ENCODE measurements at regions not wholly inside any gene's neighbourhood (a gene's known extent, or its start where the extent isn't known, plus 50 kb on each side); places are given as distances from the start of the nearest gene placed in this dataset.

- no peaks in the 10 kb centered on the region for H3K4me1 ChIP-seq (ENCODE audit: low read depth)
- no peak for DNase-seq (ENCODE audit: low read depth in 1 of 2, low spot score in 1 of 2)
- H3K27ac ChIP-seq = no peak overlapping the region
- no peaks in the 10 kb centered on the region for H3K9me3 ChIP-seq (ENCODE audit: low read depth)
- peaks cover 9% of the 10 kb centered on the region for H3K27me3 ChIP-seq
- TF ChIP-seq CTCF (IDR thresholded peaks at IDR 0.05; ENCODE audit: low read depth, low read length) = no peak
- no peak overlapping the region for H3K4me3 ChIP-seq
- H3K36me3 ChIP-seq = no peaks in the 10 kb centered on the region
Measured at GRCh38 chr11:32013603-32014002, 77.3 kb upstream of the RCN1 start.

GRCh38 chr11:32012049-32012448, 78.8 kb upstream of the RCN1 start:
- H3K4me3 ChIP-seq = no peak overlapping the region
- no peak for DNase-seq (ENCODE audit: low read depth in 1 of 2, low spot score in 1 of 2)
- H3K27ac ChIP-seq = no peak overlapping the region
- H3K4me1 ChIP-seq (ENCODE audit: low read depth) = no peaks in the 10 kb centered on the region
- no peaks in the 10 kb centered on the region for H3K36me3 ChIP-seq
- no peaks in the 10 kb centered on the region for H3K9me3 ChIP-seq (ENCODE audit: low read depth)
- peaks cover 17% of the 10 kb centered on the region for H3K27me3 ChIP-seq
- no peak for TF ChIP-seq CTCF (IDR thresholded peaks at IDR 0.05; ENCODE audit: low read depth, low read length)

- Histone ChIP-seq H3K4me1 (ENCODE audit: low read depth) (no peaks in the 10 kb centered on the region), H3K27me3 (peaks cover 23% of the 10 kb centered on the region), H3K4me3 (no peak overlapping the region), H3K27ac (no peak overlapping the region), H3K36me3 (no peaks in the 10 kb centered on the region), H3K9me3 (ENCODE audit: low read depth) (no peaks in the 10 kb centered on the region)
- DNase-seq (ENCODE audit: low read depth in 1 of 2, low spot score in 1 of 2) = no peak
- TF ChIP-seq CTCF (IDR thresholded peaks at IDR 0.05; ENCODE audit: low read depth, low read length) = no peak
Measured at GRCh38 chr11:32008880-32009551, 81.9 kb upstream of the RCN1 start.

GRCh38 chr11:32006799-32007388, 84.0 kb upstream of the RCN1 start:
- H3K27ac ChIP-seq = no peak overlapping the region
- H3K9me3 ChIP-seq (ENCODE audit: low read depth) = no peaks in the 10 kb centered on the region
- no peaks in the 10 kb centered on the region for H3K4me1 ChIP-seq (ENCODE audit: low read depth)
- no peaks in the 10 kb centered on the region for H3K36me3 ChIP-seq
- H3K4me3 ChIP-seq = no peak overlapping the region
- DNase-seq (ENCODE audit: low read depth in 1 of 2, low spot score in 1 of 2) = peak; percentile 53 to 63
- peak; percentile 75 for TF ChIP-seq CTCF (IDR thresholded peaks at IDR 0.05; ENCODE audit: low read depth, low read length)
- peaks cover 28% of the 10 kb centered on the region for H3K27me3 ChIP-seq

- H3K36me3 ChIP-seq = no peaks in the 10 kb centered on the region
- H3K27ac ChIP-seq = no peak overlapping the region
- H3K9me3 ChIP-seq (ENCODE audit: low read depth) = no peaks in the 10 kb centered on the region
- H3K27me3 ChIP-seq = peaks cover 35% of the 10 kb centered on the region
- no peaks in the 10 kb centered on the region for H3K4me1 ChIP-seq (ENCODE audit: low read depth)
- no peak overlapping the region for H3K4me3 ChIP-seq
- DNase-seq (ENCODE audit: low read depth in 1 of 2, low spot score in 1 of 2) = peak in 1 of 2 donors; percentile 21
- no peak for TF ChIP-seq CTCF (IDR thresholded peaks at IDR 0.05; ENCODE audit: low read depth, low read length)
Measured at GRCh38 chr11:32005786-32006416, 85.0 kb upstream of the RCN1 start.

All from cardiac muscle cell (in vitro differentiated cells and primary cell).